ENCODE measurements at regions not wholly inside any gene's neighbourhood (a gene's known extent, or its start where the extent isn't known, plus 50 kb on each side); places are given as distances from the start of the nearest gene placed in this dataset.
"Not testable (repeated sequence)": the region's sequence is repeated elsewhere in the genome, so short reads cannot be mapped to it uniquely, and the experiment has no call there.

- DNase-seq: no peak
These were observed 1935.9 kb upstream of the PCDH20 start for GRCh38 chr13:63351533-63351932.

- no peak for DNase-seq
These were observed 1935.4 kb upstream of the PCDH20 start for GRCh38 chr13:63351081-63351480.

DNA sequence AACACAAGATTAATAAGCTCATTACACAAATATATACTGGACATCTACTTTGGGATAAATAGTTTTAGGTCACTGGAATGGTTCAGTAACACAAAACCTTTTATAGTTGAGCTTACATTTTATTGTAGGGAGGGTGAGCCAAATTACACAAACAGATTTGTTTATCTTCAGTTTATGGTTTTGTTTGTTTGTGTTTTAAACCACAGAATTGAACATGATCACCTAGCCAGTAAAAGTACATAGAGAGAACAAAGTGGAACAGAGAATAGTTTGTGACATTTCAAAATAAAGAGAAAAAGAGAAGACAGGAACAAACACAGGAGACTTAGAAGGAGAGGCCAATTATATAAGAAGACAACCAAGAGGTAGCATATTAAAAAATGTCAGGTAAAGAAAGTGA lies 1930.2 kb upstream of the PCDH20 start:
- DNase-seq: no peak

GRCh38 chr13:63344711-63345110 lies 1929.1 kb upstream of the PCDH20 start:
- DNase-seq: no peak

DNA sequence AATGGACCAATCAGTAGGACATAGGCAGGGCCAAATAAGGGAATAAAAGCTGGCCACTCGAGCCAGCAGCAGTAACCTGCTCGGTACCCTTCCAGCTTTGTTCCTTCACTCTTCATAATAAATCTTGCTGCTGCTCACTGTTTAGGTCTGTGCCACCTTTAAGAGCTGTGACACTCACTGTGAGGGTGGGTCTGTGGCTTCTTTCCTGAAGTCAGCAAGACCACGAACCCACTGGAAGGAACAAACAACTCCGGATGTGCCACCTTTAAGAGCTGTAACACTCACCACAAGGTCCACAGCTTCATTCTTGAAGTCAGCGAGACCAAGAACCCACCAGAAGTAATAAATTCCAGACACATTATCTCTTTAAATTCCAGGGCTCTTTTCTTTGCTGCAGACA lies 1922.3 kb upstream of the PCDH20 start:
- DNase-seq: no peak

- DNase-seq: no peak
These were observed 1921.4 kb upstream of the PCDH20 start for GRCh38 chr13:63337041-63337440.

- no peak for DNase-seq
These were observed 1920.9 kb upstream of the PCDH20 start for GRCh38 chr13:63336549-63336948.

DNA sequence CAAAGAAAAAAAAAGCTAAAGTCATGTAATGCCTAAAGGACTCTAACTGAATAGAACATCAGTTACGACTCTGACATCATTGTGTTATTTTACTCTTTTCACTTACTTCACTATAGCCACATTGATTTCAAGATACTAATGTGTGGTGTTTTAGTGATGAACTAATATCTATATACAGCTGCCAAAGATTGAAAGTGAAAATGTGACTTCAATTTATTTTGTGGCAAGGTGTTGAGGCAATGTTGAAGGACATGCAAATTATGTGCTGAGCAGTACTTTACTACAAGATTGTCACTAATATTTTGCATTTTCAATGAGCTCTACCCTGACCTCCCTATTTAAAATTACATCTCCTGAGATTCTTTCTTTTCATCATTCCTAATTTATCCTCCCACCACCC lies 1911.9 kb upstream of the PCDH20 start:
- no peak for DNase-seq

GRCh38 chr13:63323441-63323840 lies 1907.8 kb upstream of the PCDH20 start:
- DNase-seq: no peak

- DNase-seq: no peak
These were observed 1895.9 kb upstream of the PCDH20 start for GRCh38 chr13:63311587-63311986.

GRCh38 chr13:63308549-63309165 lies 1893.0 kb upstream of the PCDH20 start:
- no peak for DNase-seq

DNA sequence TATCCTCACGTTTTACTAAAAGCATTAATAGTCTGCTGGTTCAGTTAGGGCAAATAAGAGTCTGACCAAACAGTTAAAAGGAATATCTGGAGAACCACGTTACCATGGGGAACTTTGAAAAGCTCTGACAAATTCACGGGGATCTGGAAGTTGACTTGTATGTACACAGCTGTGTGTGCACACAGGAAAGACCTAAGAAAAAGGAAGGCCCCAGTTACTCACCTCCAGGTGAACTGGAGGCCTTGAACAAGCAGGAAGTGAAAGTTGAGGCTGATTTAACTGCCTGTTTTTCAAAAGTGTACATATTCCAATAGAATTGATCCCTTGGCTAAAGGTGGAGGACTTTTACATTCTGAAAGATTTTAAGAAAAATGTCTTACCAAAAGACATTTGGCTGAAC lies 1891.6 kb upstream of the PCDH20 start:
- DNase-seq: no peak

DNA sequence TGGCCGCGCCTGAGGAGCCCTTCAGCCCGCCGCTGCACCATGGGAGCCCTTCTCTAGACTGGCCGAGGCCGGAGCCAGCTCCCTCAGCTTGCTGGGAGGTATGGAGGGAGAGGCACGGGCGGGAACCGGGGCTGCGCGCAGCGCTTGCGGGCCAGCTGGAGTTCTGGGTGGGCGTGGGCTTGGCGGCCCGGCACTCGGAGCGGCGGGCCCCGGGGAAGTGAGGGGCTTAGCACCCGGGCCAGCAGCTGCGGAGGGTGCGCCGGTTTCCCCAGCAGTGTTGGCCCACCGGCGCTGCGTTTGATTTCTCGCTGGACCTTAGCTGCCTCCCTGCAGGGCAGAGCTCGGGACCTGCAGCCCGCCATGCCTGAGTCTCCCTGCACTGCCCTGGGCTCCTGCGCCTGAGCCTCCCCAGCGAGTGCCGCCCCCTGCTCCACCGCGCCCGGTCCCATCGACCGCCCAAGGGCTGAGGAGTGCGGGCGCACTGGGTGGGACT lies 1890.0 kb upstream of the PCDH20 start:
- DNase-seq: no peak

- DNase-seq: no peak
These were observed 1888.8 kb upstream of the PCDH20 start for GRCh38 chr13:63304497-63304896.

DNA sequence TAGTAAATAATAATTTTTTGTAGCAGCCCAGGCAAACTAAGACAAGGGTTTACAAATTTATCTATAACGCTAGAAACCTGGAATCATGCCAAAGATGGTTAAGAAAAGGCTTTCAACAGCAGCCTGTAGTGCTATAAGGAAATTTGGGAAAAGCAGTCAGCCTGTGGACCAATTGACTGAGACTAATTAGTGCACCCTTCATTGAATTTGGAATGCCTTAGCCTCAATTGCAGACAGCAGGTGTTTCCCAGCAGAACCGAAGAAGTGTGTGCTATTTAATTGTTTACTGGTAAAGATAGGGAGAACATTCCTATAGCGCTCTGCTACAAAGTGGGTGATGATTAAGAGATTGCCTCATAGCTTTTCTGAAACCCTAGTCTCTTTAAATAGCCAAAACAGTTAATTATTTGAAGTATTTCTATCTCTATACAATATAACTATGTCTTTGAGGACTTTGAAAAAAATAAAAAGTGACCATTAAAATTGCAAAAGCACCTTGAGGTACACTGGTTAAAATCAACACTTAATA lies 1884.3 kb upstream of the PCDH20 start:
- DNase-seq: no peak

GRCh38 chr13:63297163-63297562 lies 1881.5 kb upstream of the PCDH20 start:
- DNase-seq: no peak

- no peak for DNase-seq
These were observed 1876.1 kb upstream of the PCDH20 start for GRCh38 chr13:63291701-63292100.

GRCh38 chr13:63288576-63288975 lies 1872.9 kb upstream of the PCDH20 start:
- no peak for DNase-seq

DNA sequence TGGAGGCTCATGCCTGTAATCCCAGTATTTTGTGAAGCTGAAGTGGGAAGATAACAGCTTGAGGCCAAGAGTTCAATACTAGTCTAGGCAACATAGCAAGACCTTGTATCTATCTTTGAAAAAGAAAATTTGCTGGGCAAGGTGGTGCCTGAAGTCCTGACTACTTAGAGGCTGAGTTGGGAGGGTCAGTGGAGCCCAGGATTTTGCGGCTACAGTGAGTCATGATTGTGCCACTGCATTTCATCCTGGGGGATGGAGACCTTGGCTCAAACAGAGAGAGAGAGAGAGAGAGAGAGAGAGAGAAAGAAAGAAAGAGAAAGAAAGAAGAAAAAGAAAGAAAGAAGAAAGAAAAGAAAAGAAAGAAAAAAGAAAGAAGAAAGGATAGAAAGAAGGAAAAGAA lies 1872.3 kb upstream of the PCDH20 start:
- no peak for DNase-seq

- no peak for DNase-seq
These were observed 1869.8 kb upstream of the PCDH20 start for GRCh38 chr13:63285426-63285825.

DNA sequence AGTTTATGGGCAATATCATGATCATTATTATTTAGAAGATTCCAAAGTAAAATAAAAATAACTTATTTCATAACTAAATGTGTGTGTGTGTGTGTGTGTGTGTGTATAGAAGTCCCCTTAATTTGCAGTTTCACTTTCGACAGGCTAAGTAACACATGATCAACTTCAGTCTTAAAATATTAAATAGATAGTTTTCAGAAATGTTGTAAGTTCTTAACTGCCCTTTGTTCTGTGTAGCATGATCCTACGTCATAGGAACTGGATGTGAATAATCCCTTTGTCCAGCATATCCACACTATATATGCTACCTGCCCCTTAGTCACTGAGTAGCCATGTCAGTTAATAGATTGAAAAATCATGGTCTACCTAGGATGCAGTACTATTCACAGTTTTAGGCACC lies 1863.5 kb upstream of the PCDH20 start:
- no peak for DNase-seq

DNA sequence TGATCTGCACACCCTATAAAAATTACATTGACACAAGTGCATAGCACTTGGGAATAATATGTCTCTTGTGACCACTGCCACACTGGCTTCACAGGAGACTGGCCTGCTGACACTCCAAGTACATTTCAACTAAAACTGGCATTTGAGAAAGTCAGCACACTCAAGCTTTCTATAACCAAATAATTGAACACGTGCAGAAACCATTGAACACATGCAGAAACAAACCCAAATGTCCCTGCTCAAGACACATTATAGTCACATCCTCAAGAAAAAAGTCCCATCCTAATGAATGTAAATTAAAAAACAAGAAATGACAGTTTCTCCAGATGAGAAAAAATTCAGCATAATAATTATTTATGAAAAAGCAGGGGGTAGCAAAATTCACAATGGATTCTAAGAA lies 1859.1 kb upstream of the PCDH20 start:
- no peak for DNase-seq

DNA sequence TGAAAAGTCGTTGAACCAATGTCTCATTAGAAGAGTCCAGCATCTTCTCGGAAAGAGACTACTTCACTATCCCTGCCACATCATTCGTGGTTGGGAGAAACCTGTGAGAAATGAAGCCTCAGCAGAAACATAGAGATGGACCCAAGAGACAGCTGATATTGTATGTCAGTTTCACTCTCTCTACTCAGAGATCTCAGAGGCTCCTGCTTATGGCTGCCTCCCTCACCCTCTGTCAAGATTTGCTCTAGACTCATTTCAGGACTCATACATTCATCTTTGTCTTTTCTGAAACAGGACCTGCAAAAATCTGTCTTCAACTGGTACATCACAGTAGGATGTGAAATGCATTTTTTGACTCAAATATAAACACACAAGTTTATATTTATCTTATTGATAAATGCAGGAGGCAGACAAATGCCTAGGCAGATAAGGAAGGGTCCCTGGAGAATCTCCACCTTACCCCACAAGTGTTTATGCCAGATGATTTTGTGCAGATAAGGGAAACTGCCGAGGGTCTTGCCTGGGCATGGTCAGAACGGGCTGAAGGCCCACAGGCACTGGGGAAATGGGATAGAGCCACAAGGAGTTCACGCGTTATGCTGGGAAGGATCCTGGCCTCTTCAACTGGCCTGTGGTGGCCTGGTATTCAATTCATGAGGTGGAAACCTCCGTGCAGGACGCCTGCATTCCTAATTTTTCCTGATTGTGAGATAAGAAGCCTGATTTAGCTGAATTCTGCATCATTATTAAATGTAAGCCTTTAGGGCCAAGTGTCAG lies 1834.0 kb upstream of the PCDH20 start:
- no peak for DNase-seq

DNA sequence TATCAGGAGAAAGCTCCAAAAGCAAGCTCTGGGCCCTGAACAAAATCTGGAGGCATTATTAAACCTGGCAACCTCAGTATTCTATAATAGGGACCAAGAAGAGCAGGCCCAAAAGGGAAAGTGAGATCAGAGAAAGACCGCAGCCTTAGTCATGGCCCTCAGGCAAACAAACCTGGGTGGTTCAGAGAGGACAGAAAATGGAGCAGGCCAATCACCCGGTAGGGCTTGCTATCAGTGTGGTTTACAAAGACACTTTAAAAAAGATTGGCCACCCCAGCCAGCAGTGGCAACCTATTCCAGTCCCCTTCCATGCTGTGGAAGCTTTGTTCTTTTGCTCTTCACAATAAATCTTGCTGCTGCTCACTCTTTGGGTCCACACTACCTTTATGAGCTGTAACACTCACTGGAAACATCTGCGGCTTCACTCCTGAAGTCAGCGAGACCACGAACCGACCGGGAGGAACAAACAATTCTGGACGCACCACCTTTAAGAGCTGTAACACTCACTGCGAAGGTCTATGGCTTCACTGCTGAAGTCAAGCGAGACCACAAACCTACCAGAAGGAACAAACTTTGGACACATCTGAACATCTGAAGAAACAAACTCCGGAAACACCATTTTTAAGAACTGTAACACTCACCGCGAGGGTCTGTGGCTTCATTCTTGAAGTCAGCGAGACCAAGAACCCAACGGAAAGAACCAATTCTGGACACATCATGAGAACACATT lies 1821.2 kb upstream of the PCDH20 start:
- not testable (repeated sequence) for DNase-seq
